HEK293 (cell line): ENCODE measurements at regions not wholly inside any gene's neighbourhood (a gene's known extent, or its start where the extent isn't known, plus 50 kb on each side); places are given as distances from the start of the nearest gene placed in this dataset.

Experiments
- CTCF ChIA-PET: fragments of 350-600 bp; formaldehyde crosslinking; extraction: SDS; loops from one replicate; lab custom pipeline; 2021; ENCODE audit warnings: antibody characterized with exemption; lab: Yijun Ruan, JAX
- POLR2A ChIA-PET: fragments of 300-600 bp; formaldehyde crosslinking; extraction: SDS; loops from one replicate; lab custom pipeline; 2020; ENCODE audit warnings: antibody characterized with exemption, inconsistent platforms; lab: Yijun Ruan, JAX
- H3K27ac ChIP-seq: fragments of 200-500 bp; sonication (Bioruptor generic); 2 replicates; pipeline ENCODE4 v1.5.1; 2014; ENCODE audit warnings: low read depth, low read length, control low read depth, inconsistent platforms; ENCODE audit errors: extremely low read depth
- H3K36me3 ChIP-seq, 2 experiments: fragments of 200-500 bp in 1 of 2; sonication (Bioruptor generic) in 1 of 2; 1 replicate in 1 of 2; 2 replicates in 1 of 2; pipeline ENCODE4 v1.5.1; 2014 to 2017; ENCODE audit warnings: inconsistent platforms in 2 of 2, low read length in 2 of 2; ENCODE audit not compliant: control insufficient read depth in 2 of 2, insufficient read depth in 1 of 2
- H3K4me1 ChIP-seq: fragments of 200-500 bp; sonication (Bioruptor generic); 2 replicates; pipeline ENCODE4 v1.5.1; 2014; ENCODE audit warnings: mild to moderate bottlenecking, low read length, inconsistent platforms; ENCODE audit not compliant: control insufficient read depth, insufficient read depth
- H3K4me3 ChIP-seq: 2 replicates; pipeline ENCODE4 v1.5.1; 2011; ENCODE audit warnings: low read depth, mild to moderate bottlenecking, control low read depth, low read length, moderate library complexity
- H3K9me3 ChIP-seq: fragments of 200-500 bp; sonication (Bioruptor generic); 2 replicates; pipeline ENCODE4 v1.5.1; 2014; ENCODE audit warnings: low read depth, low read length, inconsistent platforms; ENCODE audit not compliant: control insufficient read depth, insufficient read depth
- GLIS1 ChIP-seq: fragments of 450-650 bp; formaldehyde crosslinking; IDR thresholded peaks from 2 replicates; pipeline ENCODE4 v1.5.1; 2016; ENCODE audit warnings: missing biosample characterization, missing genetic modification characterization
- PRDM2 ChIP-seq: fragments of 450-650 bp; formaldehyde crosslinking; IDR thresholded peaks from 2 replicates; pipeline ENCODE4 v1.5.1; 2016; ENCODE audit warnings: missing biosample characterization, missing genetic modification characterization, borderline replicate concordance
- SETDB1 ChIP-seq: IDR thresholded peaks from one replicate; pipeline ENCODE4 v1.6.1; 2017; ENCODE audit warnings: mild to moderate bottlenecking, low read length, moderate library complexity, mixed read lengths; ENCODE audit not compliant: insufficient read length
- ZBTB44 ChIP-seq: fragments of 450-650 bp; IDR thresholded peaks from 2 replicates; pipeline ENCODE4 v1.5.1; 2018; ENCODE audit warnings: missing biosample characterization, mild to moderate bottlenecking, missing genetic modification characterization
- ZNF114 ChIP-seq: fragments of 450-650 bp; formaldehyde crosslinking; IDR thresholded peaks from 2 replicates; pipeline ENCODE4 v1.5.0; 2017; ENCODE audit warnings: missing biosample characterization, missing genetic modification characterization
- ZNF16 ChIP-seq: fragments of 450-650 bp; formaldehyde crosslinking; IDR thresholded peaks from 2 replicates; pipeline ENCODE4 v1.5.1; 2016; ENCODE audit warnings: low read depth, missing biosample characterization, missing genetic modification characterization
- ZNF239 ChIP-seq: fragments of 450-650 bp; formaldehyde crosslinking; IDR thresholded peaks from 2 replicates; pipeline ENCODE4 v1.5.1; 2016; ENCODE audit warnings: missing biosample characterization, missing genetic modification characterization
- ZNF311 ChIP-seq: fragments of 450-650 bp; formaldehyde crosslinking; IDR thresholded peaks from 2 replicates; pipeline ENCODE4 v1.5.1; 2017; ENCODE audit warnings: missing biosample characterization, missing genetic modification characterization, borderline replicate concordance
- ZNF398 ChIP-seq: fragments of 450-650 bp; formaldehyde crosslinking; IDR thresholded peaks from 2 replicates; pipeline ENCODE4 v1.5.1; 2017; ENCODE audit warnings: missing biosample characterization, missing genetic modification characterization
- ZNF501 ChIP-seq: fragments of 450-650 bp; formaldehyde crosslinking; IDR thresholded peaks from 2 replicates; pipeline ENCODE4 v1.5.1; 2016; ENCODE audit warnings: missing biosample characterization, missing genetic modification characterization
- ZNF585B ChIP-seq: fragments of 450-650 bp; formaldehyde crosslinking; IDR thresholded peaks from 2 replicates; pipeline ENCODE4 v1.5.1; 2016; ENCODE audit warnings: missing biosample characterization, missing genetic modification characterization
- ZNF654 ChIP-seq: fragments of 450-650 bp; formaldehyde crosslinking; IDR thresholded peaks from 2 replicates; pipeline ENCODE4 v1.5.1; 2016; ENCODE audit warnings: low read depth, missing biosample characterization, missing genetic modification characterization
- ZNF830 ChIP-seq: fragments of 450-650 bp; IDR thresholded peaks from 2 replicates; pipeline ENCODE4 v1.5.0; 2018; ENCODE audit warnings: missing biosample characterization, missing genetic modification characterization, low read depth, mild to moderate bottlenecking, moderate library complexity

DNA sequence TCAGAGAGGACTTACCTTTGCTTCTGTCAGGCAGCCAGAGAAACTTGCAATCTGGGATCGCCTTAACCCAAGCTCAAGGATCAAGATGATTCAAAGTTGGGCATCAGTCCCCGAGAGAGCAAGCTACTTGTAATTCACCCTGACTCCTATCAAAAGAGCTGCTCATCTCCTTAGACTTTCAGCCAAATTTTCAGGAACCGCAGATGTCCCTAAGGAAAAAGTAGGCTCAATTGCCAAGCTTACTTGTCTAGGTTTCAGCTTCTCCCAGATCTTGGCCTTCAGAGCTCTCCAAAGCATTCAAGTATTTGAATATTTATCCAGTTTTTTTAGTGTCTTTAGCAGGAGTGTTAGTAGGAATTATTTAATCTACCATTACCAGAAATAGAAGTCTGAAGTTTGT is 434.1 kb upstream of the MMS22L start (continued):
- no peak for TF ChIP-seq PRDM2 (tag by site-specific recombination)
- TF ChIP-seq ZNF501 (tag by site-specific recombination) = no peak
- TF ChIP-seq ZBTB44 (tag by site-specific recombination) = no peak
- TF ChIP-seq SETDB1 = no peak
- TF ChIP-seq ZNF114 = no peak

GRCh38 chr6:97726378-97726777 is 443.4 kb upstream of the MMS22L start:
- CTCF ChIA-PET = interaction anchor here (0.6 to 1.1 kb wide), 2 partner anchors 216 to 315 kb away, joined by 3 to 4 read pairs; no protein-coding TSS in a partner anchor
- Histone ChIP-seq H3K4me3 (no peak overlapping the region), H3K27ac (no peak overlapping the region), H3K4me1 (no peaks in the 10 kb centered on the region), H3K36me3 (no peaks in the 10 kb centered on the region)
- no peak for TF ChIP-seq ZNF311 (tag by site-specific recombination)
- TF ChIP-seq ZNF398 (tag by site-specific recombination) = no peak
- TF ChIP-seq ZNF585B (tag by site-specific recombination) = no peak
- TF ChIP-seq SETDB1 = no peak
- no peak for TF ChIP-seq ZNF239 (tag by site-specific recombination)
- peak; percentile 21; the same call in 1 of the 2 replicates for TF ChIP-seq ZNF654 (tag by site-specific recombination)
- no peak for TF ChIP-seq ZNF16
- TF ChIP-seq, all 188 proteins: peak for 1
- POLR2A ChIA-PET = no interaction called here
- H3K9me3 ChIP-seq = no peaks in the 10 kb centered on the region

DNA sequence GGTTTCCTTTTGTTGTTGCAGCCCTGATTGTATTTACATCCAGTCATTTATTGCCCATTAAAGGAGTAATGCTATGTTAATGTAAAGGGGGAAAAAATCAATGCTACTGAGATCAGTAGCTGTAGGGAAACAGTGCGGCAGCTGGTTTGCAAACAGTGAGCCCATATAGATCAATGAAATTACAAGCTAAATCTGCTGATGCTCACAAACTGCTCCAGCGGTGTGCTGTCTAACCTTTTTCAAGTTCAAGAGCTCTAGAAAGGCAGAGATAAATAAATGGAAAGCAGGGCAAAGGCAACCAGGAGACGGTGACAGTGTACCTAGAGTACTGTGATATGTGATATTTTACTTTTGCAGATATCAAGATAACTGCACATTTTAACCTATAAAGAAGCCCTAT is 449.0 kb upstream of the MMS22L start:
- H3K4me3 ChIP-seq = no peak overlapping the region
- TF ChIP-seq PRDM2 (tag by site-specific recombination) = no peak
- TF ChIP-seq GLIS1 (tag by site-specific recombination) = no peak
- TF ChIP-seq ZBTB44 (tag by site-specific recombination) = no peak
- no peak for TF ChIP-seq ZNF830 (tag by site-specific recombination)
- CTCF ChIA-PET = no interaction called here
- no peaks in the 10 kb centered on the region for H3K4me1 ChIP-seq
- no peaks in the 10 kb centered on the region for H3K9me3 ChIP-seq
- H3K36me3 ChIP-seq = no peaks in the 10 kb centered on the region
- no peak overlapping the region for H3K27ac ChIP-seq
- POLR2A ChIA-PET = no interaction called here
